ENCODE measurements at regions not wholly inside any gene's neighbourhood (a gene's known extent, or its start where the extent isn't known, plus 50 kb on each side); places are given as distances from the start of the nearest gene placed in this dataset.

DNA sequence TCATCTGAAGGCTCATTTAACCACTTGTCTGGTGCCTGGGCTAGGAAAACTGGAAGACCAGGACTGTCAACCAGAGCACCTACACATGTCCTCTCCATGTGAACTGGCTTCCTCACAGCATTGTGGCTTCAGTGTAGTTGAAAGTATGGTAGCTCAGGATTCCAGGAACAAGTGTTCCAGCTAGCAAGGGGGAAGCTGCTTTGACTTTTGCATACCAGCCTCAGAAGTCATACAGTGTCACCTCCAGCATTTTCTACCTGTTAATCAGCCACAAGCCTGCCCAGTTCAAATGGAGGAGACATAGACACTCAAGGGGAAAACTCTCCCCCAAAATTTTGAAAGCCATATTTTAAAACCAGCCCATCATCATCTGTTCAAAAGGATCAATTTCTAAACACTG is 212.8 kb upstream of the CAND1 start:
- no peak for DNase-seq (ENCODE audit: low spot score)
- H3K79me2 ChIP-seq (replicated peaks; ENCODE audit: insufficient read depth), result peaks cover 28% of the 10 kb centered on the region
- Mint-ChIP-seq H3K9me3 (no peaks in the 10 kb centered on the region), H3K36me3 (ENCODE audit: low read depth) (no peaks in the 10 kb centered on the region), H3K4me1 (peaks cover 15% of the 10 kb centered on the region; the same call in 2 of the 3 replicates), H3K27ac (no peak overlapping the region), H3K4me3 (no peak overlapping the region), H3K27me3 (ENCODE audit: insufficient read depth, low read depth, poor library complexity) (no peaks in the 10 kb centered on the region)
- no peak overlapping the region for H2AFZ ChIP-seq
- no peak overlapping the region for H3K4me2 ChIP-seq
- TF ChIP-seq NANOG (IDR thresholded peaks at IDR 0.05; ENCODE audit: borderline replicate concordance), result no peak
- TF ChIP-seq ZNF462 (CRISPR knock-in tag; IDR thresholded peaks at IDR 0.05), result no peak
- TF ChIP-seq STAT1 (IDR thresholded peaks at IDR 0.05; ENCODE audit: unreplicated experiment), result no peak
- no peak for TF ChIP-seq CREB1 (CRISPR knock-in tag; IDR thresholded peaks at IDR 0.05; ENCODE audit: low read depth)
- TF ChIP-seq ZNF331 (CRISPR knock-in tag; IDR thresholded peaks at IDR 0.05; ENCODE audit: low read depth), result no peak
- TF ChIP-seq EZH2 (IDR thresholded peaks at IDR 0.05; ENCODE audit: low read depth, unreplicated experiment), result no peak
- no peak overlapping the region for H3K4me3 ChIP-seq
- no peaks in the 10 kb centered on the region for H3K36me3 ChIP-seq (ENCODE audit: insufficient read depth)
- H4K20me1 ChIP-seq (replicated peaks; ENCODE audit: insufficient read depth), result no peaks in the 10 kb centered on the region; the same call in 1 of the 2 replicates
- H3K9me2 ChIP-seq (ENCODE audit: insufficient read depth), result no peaks in the 10 kb centered on the region; the same call in 1 of the 2 replicates
- H3F3A ChIP-seq (replicated peaks; ENCODE audit: low read depth), result no peaks in the 10 kb centered on the region
- no peak overlapping the region for H3K27ac ChIP-seq (ENCODE audit: low read depth)
- no peaks in the 10 kb centered on the region for H3K27me3 ChIP-seq (ENCODE audit: insufficient read depth)
- peaks cover 9% of the 10 kb centered on the region; the same call in 1 of the 2 replicates for H3K4me1 ChIP-seq (ENCODE audit: insufficient read depth)
- no peak for ATAC-seq

- H2AFZ ChIP-seq, result no peak overlapping the region
- Mint-ChIP-seq H3K9me3 (no peaks in the 10 kb centered on the region), H3K36me3 (ENCODE audit: low read depth) (no peaks in the 10 kb centered on the region), H3K4me3 (no peak overlapping the region), H3K27ac (no peak overlapping the region), H3K4me1 (peaks cover 18% of the 10 kb centered on the region), H3K27me3 (ENCODE audit: insufficient read depth, low read depth, poor library complexity) (no peaks in the 10 kb centered on the region)
- ATAC-seq, result no peak
- no peaks in the 10 kb centered on the region; the same call in 1 of the 2 replicates for H3K9me2 ChIP-seq (ENCODE audit: insufficient read depth)
- H3K4me3 ChIP-seq, result no peak overlapping the region
- no peaks in the 10 kb centered on the region for H3K36me3 ChIP-seq (ENCODE audit: insufficient read depth)
- no peaks in the 10 kb centered on the region for H3F3A ChIP-seq (replicated peaks; ENCODE audit: low read depth)
- H4K20me1 ChIP-seq (replicated peaks; ENCODE audit: insufficient read depth), result no peaks in the 10 kb centered on the region; the same call in 1 of the 2 replicates
- H3K4me2 ChIP-seq, result no peak overlapping the region
- no peaks in the 10 kb centered on the region for H3K27me3 ChIP-seq (ENCODE audit: insufficient read depth)
- H3K4me1 ChIP-seq (ENCODE audit: insufficient read depth), result peaks cover 9% of the 10 kb centered on the region; the same call in 1 of the 2 replicates
- H3K27ac ChIP-seq (ENCODE audit: low read depth), result no peak overlapping the region
- H3K79me2 ChIP-seq (replicated peaks; ENCODE audit: insufficient read depth), result peaks cover 28% of the 10 kb centered on the region
- DNase-seq (ENCODE audit: low spot score), result no peak
- TF ChIP-seq ZNF462 (CRISPR knock-in tag; IDR thresholded peaks at IDR 0.05) (no peak), EZH2 (IDR thresholded peaks at IDR 0.05; ENCODE audit: low read depth, unreplicated experiment) (no peak), NANOG (IDR thresholded peaks at IDR 0.05; ENCODE audit: borderline replicate concordance) (no peak), ZNF114 (CRISPR knock-in tag; IDR thresholded peaks at IDR 0.05) (no peak)
These were observed 212.1 kb upstream of the CAND1 start for GRCh38 chr12:67057072-67057471.
